GM18873 (cell line): ENCODE measurements at regions not wholly inside any gene's neighbourhood (a gene's known extent, or its start where the extent isn't known, plus 50 kb on each side); places are given as distances from the start of the nearest gene placed in this dataset.
"Not testable (repeated sequence)": the region's sequence is repeated elsewhere in the genome, so short reads cannot be mapped to it uniquely, and the experiment has no call there.

ENCODE experiments used
- ATAC-seq: cut with Tn5 transposase; IDR thresholded peaks from one replicate; pipeline ENCODE4 v1.9.1; 2021; ENCODE audit warnings: mild to moderate bottlenecking, moderate library complexity, moderate number of reproducible peaks; ENCODE audit not compliant: unreplicated experiment, low FRiP score

- ATAC-seq, result no peak
Measured at GRCh38 chr13:105679838-105680237, 855.6 kb downstream of the EFNB2 start.

DNA sequence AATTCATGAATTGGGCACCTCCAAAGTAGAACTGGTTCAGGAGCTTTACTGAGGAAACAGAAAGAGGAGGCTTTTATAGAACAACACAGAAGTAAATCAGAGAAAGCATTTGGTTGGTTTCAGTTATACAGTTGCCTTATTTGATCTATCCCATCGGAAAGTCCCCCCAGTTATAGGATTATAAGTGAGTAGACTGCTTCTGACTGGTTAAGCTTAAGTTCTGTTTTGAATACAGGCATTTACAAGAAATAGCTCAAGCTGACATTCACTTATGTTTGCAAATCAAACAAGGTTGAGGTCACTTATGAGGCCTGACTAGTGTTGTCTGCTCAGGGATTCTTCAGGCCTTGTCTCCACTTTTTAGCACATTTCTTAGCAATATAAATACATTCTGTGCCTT is 857.4 kb downstream of the EFNB2 start:
- no peak for ATAC-seq

GRCh38 chr13:105672881-105673280 is 862.6 kb downstream of the EFNB2 start:
- no peak for ATAC-seq

DNA sequence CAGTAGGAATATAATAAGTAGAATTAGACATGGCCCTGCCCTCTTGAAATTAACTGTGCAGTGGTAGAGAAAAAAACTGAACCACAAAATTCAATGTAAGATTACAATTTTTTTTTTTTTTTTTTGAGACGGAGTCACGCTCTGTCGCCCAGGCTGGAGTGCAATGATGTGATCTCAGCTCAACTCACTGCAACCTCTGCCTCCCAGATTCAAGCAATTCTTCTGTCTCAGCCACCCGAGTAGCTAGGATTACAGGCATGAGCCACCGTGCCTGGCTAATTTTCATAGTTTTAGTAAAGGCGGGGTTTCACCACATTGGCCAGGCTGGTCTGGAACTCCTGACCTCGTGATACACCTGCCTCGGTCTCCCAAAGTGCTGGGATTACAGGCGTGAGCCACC is 864.3 kb downstream of the EFNB2 start:
- not testable (repeated sequence) for ATAC-seq

- no peak for ATAC-seq
Measured at GRCh38 chr13:105670179-105670990, 865.1 kb downstream of the EFNB2 start.

GRCh38 chr13:105665284-105665683 is 870.2 kb downstream of the EFNB2 start:
- no peak for ATAC-seq

DNA sequence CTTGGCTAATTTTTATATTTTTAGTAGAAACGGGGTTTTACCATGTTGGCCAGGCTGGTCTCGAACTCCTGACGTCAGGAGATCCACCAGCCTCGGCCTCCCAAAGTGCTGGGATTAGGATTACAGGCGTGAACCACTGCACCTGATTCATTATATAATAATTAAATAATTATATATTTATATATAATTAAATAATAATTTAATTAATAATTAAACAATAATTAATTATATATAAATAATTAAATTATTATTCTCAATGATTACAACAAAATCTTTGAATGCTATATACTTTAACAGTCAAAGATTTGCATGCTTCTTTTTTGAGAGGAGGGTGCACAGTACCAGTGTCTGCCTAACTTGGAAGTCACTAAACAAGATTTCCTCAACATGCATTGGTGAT is 872.3 kb downstream of the EFNB2 start:
- ATAC-seq, result no peak

- no peak for ATAC-seq
Measured at GRCh38 chr13:105660561-105660960, 874.9 kb downstream of the EFNB2 start.

GRCh38 chr13:105658431-105658830 is 877.0 kb downstream of the EFNB2 start:
- no peak for ATAC-seq

DNA sequence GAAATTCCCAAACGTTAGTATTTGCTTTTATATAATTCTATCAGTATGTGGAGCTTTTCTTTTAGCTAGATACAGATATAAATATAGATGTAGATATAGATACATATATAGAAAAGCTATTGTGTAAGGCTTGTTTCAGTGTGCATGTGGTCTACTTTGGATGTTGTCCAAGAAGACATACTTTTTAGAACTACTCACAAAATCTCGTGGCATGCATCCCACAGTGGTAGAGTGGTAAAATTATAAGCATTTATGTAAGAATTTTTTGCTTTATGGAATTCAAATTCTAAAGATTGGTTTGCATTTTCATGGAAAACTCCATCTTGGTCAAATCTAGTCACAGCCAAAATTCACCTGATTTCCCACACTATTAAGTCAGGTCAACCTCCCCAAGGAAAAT is 880.4 kb downstream of the EFNB2 start:
- ATAC-seq, result no peak

DNA sequence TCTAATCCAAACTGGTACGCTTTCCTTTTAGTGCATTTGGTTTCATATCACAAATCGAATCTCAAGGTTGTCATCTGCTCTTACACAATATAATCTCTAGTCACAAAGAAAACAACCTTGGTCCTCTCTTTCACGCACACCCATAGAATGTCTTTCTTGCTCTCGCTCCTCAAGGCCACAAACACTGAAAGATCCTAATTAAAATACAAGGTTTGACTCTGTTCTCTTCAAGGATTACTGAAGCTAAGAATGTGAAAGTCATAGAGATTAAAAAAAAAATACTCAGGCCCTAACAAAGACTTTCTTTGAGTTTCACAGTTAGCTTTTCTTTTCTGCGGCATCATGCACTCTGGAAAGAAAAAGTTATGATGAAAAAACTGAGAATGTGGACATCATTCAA is 891.5 kb downstream of the EFNB2 start:
- ATAC-seq, result no peak

DNA sequence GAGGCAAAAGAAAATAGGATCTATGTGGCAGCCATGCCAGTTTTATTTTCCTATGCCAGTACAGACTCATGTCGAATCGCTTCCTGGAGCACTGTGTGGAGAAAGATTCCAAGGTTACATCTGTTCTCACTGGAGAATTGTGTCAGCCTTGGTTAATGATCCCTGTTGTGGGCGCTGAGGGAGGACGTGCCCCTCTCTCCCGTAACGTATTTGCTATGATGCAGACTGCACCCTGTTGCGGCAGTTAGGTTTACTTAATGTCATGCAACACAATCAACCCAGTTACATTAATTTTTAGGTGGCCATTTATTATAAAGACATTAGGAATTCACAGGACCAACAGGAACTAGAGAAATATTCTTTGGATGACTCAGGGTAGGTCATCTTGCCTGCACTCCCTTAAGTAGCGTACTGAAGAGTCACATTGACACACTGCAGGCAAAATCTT is 892.9 kb downstream of the EFNB2 start:
- no peak for ATAC-seq

DNA sequence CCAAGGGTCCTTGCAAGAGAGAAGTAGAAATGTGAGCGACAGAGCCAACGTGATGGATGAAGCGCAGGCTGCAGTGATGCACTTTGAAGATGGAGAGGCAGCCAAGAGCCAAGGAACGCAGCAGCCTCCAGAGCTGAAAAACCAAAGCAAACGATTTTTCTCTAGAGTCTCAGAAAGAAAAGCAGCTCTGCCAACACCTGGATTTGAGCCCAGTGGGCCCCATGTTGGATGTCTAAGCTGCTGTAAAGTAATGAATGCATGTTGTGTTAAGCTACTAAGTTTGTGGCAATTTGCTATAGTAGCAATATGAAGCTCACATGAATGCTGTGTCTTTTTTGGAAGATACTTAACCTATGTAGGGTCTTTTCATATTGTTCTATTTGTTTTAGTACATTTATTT is 894.3 kb downstream of the EFNB2 start:
- ATAC-seq, result no peak

GRCh38 chr13:105638426-105638825 is 897.0 kb downstream of the EFNB2 start:
- no peak for ATAC-seq

DNA sequence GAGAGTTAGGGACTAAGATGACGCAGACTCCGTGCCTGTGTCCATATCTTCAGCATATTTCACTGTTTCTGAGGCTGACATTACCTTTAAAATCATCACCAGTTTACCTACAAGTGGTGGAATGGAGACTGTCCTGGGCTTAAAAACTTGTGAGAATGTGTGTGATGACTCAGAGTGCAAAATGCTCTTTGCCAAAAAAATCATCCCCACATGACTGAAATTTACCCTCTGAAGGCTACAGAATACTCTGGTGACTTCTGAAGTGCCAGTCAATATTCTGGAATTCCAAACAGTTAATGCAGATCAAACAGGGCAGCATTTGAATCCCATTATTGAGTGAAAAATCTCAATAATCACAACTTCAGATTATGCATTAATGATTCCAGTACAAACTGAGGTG is 901.4 kb downstream of the EFNB2 start:
- no peak for ATAC-seq

GRCh38 chr13:105630431-105630830 is 905.0 kb downstream of the EFNB2 start:
- no peak for ATAC-seq

DNA sequence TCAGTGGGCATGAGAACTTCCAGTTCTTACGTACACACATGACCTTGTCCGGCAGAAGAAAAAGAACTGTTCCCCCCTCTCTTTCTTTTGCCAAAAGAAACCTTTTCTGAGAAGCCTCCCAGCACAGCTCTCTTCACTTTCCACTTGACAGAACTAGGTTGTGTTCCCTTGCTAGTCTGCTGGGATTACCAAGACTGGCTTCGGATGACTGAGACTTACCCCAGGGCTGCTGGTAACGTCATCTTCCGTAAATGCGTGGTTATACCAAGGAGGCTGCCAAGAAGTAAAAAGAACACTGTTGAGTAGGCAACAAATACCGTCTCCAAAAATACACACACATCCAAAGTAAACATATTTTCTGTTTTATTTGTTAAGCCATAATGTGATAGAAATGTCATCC is 908.2 kb downstream of the EFNB2 start:
- ATAC-seq, result no peak

- no peak for ATAC-seq
Measured at GRCh38 chr13:105625691-105626090, 909.8 kb downstream of the EFNB2 start.

- no peak for ATAC-seq
Measured at GRCh38 chr13:105616333-105617075, 919.0 kb downstream of the EFNB2 start.

GRCh38 chr13:105612541-105612940 is 922.9 kb downstream of the EFNB2 start:
- no peak for ATAC-seq

GRCh38 chr13:105611424-105611823 is 924.0 kb downstream of the EFNB2 start:
- ATAC-seq, result no peak

DNA sequence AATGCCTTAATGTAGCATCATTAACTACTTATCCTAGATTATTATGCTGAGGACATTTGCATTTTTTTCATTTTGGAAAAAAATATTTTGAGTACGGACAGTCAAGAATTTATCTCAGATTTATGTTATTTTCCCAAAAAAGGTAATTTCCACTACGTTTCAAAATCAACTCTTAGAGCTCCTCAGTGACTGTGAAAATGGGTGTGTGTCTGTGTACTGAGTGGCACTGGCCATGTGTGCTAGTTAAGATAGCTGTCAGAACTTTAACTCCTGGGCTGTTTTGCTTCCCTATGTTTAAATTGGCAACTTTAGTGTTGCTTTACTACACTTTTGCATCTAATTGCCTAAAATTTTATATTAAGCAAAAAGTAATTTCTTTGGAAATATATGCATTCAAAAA is 927.4 kb downstream of the EFNB2 start:
- no peak for ATAC-seq
